GM19468 (cell line): ENCODE measurements at regions not wholly inside any gene's neighbourhood (a gene's known extent, or its start where the extent isn't known, plus 50 kb on each side); places are given as distances from the start of the nearest gene placed in this dataset.

Experiments
- ATAC-seq: cut with Tn5 transposase; IDR thresholded peaks from one replicate; pipeline ENCODE4 v1.9.1; 2021; ENCODE audit warnings: mild to moderate bottlenecking, moderate library complexity, moderate number of reproducible peaks; ENCODE audit not compliant: unreplicated experiment; ENCODE audit errors: extremely low read depth

GRCh38 chr2:43129676-43130547 is 96.5 kb downstream of the ZFP36L2 start:
- no peak for ATAC-seq

DNA sequence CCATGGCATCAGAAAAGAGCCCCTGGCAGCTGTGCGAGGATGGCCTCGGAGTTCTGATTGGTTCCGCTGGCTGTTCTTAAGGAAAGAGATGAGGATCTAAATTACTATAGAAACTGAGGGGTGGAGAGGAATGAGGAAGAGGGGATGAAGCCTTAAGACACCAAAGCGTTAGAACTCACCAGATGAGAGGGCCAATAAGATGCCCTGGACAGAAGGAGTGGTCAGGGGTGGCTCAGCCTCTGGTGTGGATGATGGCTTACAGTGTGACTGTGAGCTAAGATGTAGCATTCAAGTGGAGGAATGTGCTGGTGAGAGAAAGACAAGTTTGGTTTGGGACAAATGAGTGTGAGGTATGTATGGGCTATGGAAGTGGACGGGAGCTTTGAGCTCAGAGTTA is 97.8 kb downstream of the ZFP36L2 start:
- no peak for ATAC-seq

- no peak for ATAC-seq
Measured at GRCh38 chr2:43127941-43128558, 98.4 kb downstream of the ZFP36L2 start.

DNA sequence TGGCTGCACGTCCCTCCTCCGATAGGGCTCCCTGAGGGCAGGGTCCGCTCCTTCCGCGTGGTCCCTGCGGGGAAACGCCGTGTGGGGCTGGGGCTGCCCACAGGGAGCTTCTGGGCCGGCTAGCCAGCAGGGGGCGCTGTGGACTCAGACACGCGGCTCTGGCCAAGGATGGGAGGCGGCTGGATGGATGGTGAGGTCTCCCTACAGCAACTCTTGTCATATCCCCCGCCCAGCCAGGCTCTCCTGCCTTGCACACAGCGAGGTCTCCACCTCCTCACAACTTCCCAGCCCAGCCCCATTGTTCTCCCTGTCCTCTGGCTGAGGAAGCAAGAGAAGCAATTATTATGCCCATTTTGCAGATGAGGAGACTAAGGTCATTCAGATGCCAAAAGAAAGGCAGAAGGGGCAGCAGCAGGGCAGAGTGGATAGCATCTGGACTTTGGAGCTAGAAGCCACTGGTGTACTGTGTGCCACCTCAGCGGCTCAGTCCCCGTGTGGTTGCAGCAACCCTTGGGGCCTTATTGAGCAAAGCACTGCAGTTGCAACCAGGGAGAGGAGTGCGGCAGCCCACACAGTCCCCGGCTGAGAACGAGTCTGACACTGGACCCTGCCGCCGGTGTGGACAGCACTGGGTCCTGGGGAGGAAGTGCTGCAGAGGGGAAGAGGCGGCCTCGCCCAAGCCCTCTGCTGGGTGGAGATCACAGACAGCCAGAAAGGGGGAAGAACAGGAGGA is 99.0 kb downstream of the ZFP36L2 start:
- ATAC-seq = no peak

- no peak for ATAC-seq
Measured at GRCh38 chr2:43126817-43127207, 99.6 kb downstream of the ZFP36L2 start.

- ATAC-seq = no peak
Measured at GRCh38 chr2:43125090-43125998, 101.1 kb downstream of the ZFP36L2 start.

DNA sequence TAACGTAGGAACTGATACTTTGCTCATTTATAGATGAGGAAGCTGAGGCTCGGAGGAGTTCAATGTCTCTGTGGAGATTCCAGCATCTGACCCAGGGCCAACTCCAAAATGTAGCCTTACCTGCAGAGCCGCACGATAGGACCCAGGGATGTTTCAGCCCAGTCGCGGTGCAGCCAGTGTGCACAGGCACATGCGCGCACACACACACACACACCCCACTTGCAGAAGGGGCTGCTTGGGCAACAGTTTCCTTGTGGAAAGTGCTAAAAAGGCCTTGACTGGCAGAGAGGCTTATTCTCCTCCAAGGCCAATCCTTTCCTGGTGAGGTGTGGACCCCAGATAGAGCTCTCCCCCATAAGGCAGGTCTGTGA is 101.7 kb downstream of the ZFP36L2 start:
- no peak for ATAC-seq

- ATAC-seq = no peak
Measured at GRCh38 chr2:43123981-43124686, 102.3 kb downstream of the ZFP36L2 start.

GRCh38 chr2:43123486-43123885 is 102.9 kb downstream of the ZFP36L2 start:
- ATAC-seq = no peak

- no peak for ATAC-seq
Measured at GRCh38 chr2:43123028-43123427, 103.4 kb downstream of the ZFP36L2 start.

DNA sequence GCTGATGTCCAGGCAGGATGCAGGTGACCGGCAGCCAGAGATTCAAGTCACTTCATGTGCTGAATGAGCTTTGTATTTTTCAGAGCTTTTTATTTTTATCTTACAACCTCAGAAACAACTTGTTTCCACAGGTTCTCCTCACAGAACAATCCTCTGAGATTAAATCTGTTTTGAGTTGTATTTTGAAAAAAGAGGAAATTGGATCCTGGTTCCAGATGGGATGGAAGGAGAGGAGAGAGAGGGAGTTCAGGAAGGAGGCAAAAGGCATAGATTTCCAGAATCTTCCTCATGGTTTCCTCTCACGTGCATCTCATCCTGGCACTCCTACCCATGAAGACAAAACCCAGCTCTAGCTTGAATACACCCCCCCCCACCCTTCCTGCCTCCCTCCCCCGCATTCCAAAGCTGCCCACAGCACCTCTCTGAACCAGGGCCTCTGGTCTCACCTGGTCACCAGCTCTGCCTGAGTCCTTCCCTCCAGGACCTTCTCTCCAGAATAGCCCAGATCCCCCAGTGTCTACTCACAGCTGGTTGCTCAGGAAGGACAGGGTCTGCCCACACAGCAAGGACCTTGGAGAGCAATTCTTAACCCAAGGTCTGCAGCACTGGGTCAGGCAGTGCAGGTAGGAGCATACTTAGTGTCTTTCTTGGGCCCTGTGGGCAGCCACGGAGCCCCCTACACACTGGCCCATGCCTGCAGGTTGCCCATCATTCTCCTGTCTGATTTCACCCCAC is 104.7 kb downstream of the ZFP36L2 start:
- no peak for ATAC-seq

GRCh38 chr2:43119303-43119702 is 107.1 kb downstream of the ZFP36L2 start:
- no peak for ATAC-seq

DNA sequence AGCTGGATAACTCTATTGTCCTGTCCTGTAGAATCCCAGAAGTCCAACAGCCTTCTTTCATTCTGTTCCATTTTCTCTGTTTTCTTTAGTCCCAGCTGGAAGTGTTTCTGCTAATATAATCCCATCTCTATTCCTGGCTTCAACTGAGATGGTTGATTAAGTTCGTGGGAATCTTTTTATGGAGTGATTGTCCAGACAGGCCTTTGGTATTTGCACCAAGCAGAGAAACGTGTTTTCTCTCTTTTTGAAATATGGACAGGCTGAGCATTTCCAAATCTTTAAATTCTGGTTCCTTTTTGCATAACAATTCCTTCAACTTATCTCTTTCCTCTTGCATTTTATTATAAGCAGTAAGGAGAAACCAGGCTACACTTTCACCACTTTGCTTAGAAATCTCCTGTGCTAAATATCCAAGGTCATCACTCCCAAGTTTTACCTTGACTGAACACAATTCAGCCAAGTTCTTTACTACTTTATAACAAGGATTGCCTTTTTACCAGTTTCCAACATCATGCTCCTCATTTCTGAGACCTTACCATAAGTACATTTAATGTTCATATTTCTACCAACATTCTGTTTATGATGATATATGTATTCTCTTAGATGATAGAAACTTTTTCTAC is 108.8 kb downstream of the ZFP36L2 start:
- no peak for ATAC-seq

GRCh38 chr2:43116988-43117387 is 109.4 kb downstream of the ZFP36L2 start:
- no peak for ATAC-seq

DNA sequence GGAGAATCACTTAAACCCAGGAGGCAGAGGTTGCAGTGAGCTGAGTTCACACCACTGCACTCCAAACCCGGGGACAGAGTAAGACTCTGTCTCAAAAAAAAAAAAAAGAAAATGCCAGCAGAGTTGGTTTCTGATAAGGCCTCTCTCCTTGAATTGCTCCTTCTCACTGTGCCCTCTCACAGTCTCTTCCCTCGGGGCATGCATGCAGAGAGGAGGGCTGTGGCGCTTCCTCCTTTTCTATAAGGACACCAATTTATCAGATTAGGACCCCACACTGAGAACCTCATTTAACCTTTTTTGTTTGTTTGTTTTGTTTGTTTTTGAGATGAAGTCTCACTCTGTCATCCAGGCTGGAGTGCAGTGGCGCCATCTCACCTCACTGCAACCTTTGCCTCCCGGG is 110.5 kb downstream of the ZFP36L2 start:
- no peak for ATAC-seq

- no peak for ATAC-seq
Measured at GRCh38 chr2:43114210-43114609, 112.2 kb downstream of the ZFP36L2 start.

- no peak for ATAC-seq
Measured at GRCh38 chr2:43111788-43112554, 114.4 kb downstream of the ZFP36L2 start.

DNA sequence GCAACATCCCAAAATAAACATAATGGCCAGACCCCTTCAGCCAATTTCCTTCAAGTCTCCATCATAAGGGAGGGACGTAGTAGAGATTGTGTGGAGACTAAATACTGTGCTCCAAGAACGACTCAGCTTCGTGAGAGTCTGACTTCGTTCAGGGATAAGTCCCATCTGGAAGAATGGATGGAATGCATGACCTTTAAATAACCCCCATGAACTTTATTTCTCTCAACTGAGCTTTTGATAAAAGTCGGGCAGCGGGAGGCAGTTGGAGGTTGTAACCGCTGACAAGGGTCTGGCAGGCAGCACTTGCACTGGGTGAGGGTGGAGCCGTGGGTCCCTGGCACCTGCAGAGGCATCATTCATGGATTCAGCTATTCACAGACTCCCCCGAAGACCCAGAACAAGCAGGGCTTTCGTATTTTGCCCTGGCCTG is 115.9 kb downstream of the ZFP36L2 start:
- ATAC-seq = no peak
